ENCODE measurements at regions not wholly inside any gene's neighbourhood (a gene's known extent, or its start where the extent isn't known, plus 50 kb on each side); places are given as distances from the start of the nearest gene placed in this dataset.

DNA sequence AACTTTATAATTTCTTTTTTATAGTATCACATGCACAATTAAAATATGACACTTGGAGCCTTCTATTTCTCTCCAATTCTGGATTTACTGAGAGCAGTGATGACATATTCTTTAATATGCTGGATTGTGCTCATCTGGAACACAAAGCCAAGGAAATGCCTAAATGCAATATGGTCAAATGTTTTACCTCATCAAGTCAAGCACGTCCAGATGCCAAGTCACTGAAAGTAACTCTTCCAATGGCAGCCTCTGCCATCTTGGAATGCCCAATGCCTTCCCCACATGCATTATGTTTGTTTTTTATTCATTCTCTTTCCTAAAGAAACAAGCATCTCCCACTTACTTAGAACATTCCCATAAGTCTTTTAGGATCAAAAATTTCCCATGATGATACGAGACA lies 189.8 kb downstream of the TMX3 start:
- TF ChIP-seq CTCF (conservative IDR thresholded peaks at IDR 0.05; ENCODE audit: low read length) (no peak), EZH2phosphoT487 (IDR thresholded peaks at IDR 0.05; ENCODE audit: borderline replicate concordance) (no peak)
